HepG2 (cell line): ENCODE measurements at regions not wholly inside any gene's neighbourhood (a gene's known extent, or its start where the extent isn't known, plus 50 kb on each side); places are given as distances from the start of the nearest gene placed in this dataset.

Experiments used
- ATAC-seq: fragments of 200-7000 bp; cut with Tn5 transposase; 3 replicates; pipeline ENCODE4 v1.9.1; 2020; ENCODE audit warnings: mild to moderate bottlenecking, moderate library complexity
- BruUV-seq: library from RNA; stranded (reverse); fragments of 400-500 nt; replicated peaks from 2 replicates; lab custom pipeline; 2021; lab: Mats Ljungman, UMichigan
- CTCF ChIA-PET: fragments of 300-600 bp; formaldehyde crosslinking; extraction: SDS; loops from one replicate; lab custom pipeline; 2021; ENCODE audit warnings: low total read pairs, inconsistent platforms, low intra/inter-chr PET ratio; lab: Yijun Ruan, JAX
- POLR2A ChIA-PET: fragments of 350-600 bp; sonication (Branson Sonifier 250); formaldehyde crosslinking; loops from one replicate; lab custom pipeline; 2020; ENCODE audit warnings: antibody characterized with exemption, inconsistent platforms; lab: Yijun Ruan, JAX
- DNase-seq: peaks from one replicate; pipeline ENCODE4 v3.0.0-alpha.2; 2015; ENCODE audit warnings: low spot score
- FAIRE-seq: peaks from 3 replicates; lab custom pipeline; 2011; peaks lifted over from hg19 to GRCh38; lab: Jason Lieb, UNC
- H2AFZ ChIP-seq: one replicate; pipeline ENCODE4 v1.6.1; 2011; ENCODE audit warnings: low read length, inconsistent platforms
- H3K27ac ChIP-seq: fragments of 300-600 bp; 3 replicates; pipeline ENCODE4 v1.8.0; 2011; ENCODE audit warnings: mixed run types, mild to moderate bottlenecking, mixed read lengths, low read length, inconsistent platforms; ENCODE audit not compliant: insufficient read depth; ENCODE audit errors: extremely low read length
- H3K27me3 ChIP-seq, 2 experiments: fragments of 200-600 bp in 1 of 2; 2 replicates in 1 of 2; 3 replicates in 1 of 2; pipeline versions ENCODE4 v1.6.0 to v1.8.0; 2011; ENCODE audit warnings: low read length in 2 of 2, mild to moderate bottlenecking in 2 of 2, moderate library complexity in 2 of 2, inconsistent platforms in 1 of 2; ENCODE audit not compliant: insufficient read depth in 2 of 2, control insufficient read depth in 1 of 2
- H3K36me3 ChIP-seq, 2 experiments: fragments of 200-600 bp in 1 of 2; replicated peaks in 1 of 2; 2 replicates in 1 of 2; 3 replicates in 1 of 2; pipeline versions ENCODE4 v1.5.1 to v1.8.0; 2011; ENCODE audit warnings: low read length in 2 of 2, inconsistent platforms in 1 of 2; ENCODE audit not compliant: insufficient read depth in 2 of 2, control insufficient read depth in 1 of 2
- H3K4me1 ChIP-seq: 2 replicates; pipeline ENCODE4 v1.5.1; 2012; ENCODE audit warnings: low read length, inconsistent platforms; ENCODE audit not compliant: insufficient read depth
- H3K4me2 ChIP-seq: 2 replicates; pipeline ENCODE4 v1.6.0; 2011; ENCODE audit warnings: low read depth, low read length, inconsistent platforms
- H3K4me3 ChIP-seq, 3 experiments: fragments of 200-600 bp in 1 of 3; sonication (generic), shearing (Covaris generic) in 1 of 3; replicated peaks in 1 of 3; 2 replicates each; pipeline ENCODE4 v1.5.1; 2011 to 2016; ENCODE audit warnings: low read length in 3 of 3, inconsistent platforms in 2 of 3, low read depth in 2 of 3, mild to moderate bottlenecking in 2 of 3, control low read depth in 1 of 3, mixed read lengths in 1 of 3; ENCODE audit not compliant: insufficient read depth in 1 of 3
- H3K79me2 ChIP-seq: one replicate; pipeline ENCODE4 v1.6.1; 2011; ENCODE audit warnings: low read length, inconsistent platforms; ENCODE audit not compliant: insufficient read depth
- H3K9ac ChIP-seq: 2 replicates; pipeline ENCODE4 v1.6.0; 2011; ENCODE audit warnings: mild to moderate bottlenecking, low read depth, low read length, inconsistent platforms; ENCODE audit not compliant: insufficient read depth
- H3K9me3 ChIP-seq: 2 replicates; pipeline ENCODE4 v1.5.1; 2012; ENCODE audit warnings: mild to moderate bottlenecking, low read length
- H4K20me1 ChIP-seq: 2 replicates; pipeline ENCODE4 v1.6.0; 2011; ENCODE audit warnings: inconsistent platforms, mild to moderate bottlenecking, low read length, moderate library complexity; ENCODE audit not compliant: insufficient read depth
- MAFF ChIP-seq: IDR thresholded peaks from 2 replicates; pipeline ENCODE4 v1.6.1; 2011; ENCODE audit warnings: low read depth, low read length, improper control_type of control experiment
- MAFK ChIP-seq, 2 experiments: IDR thresholded peaks in 1 of 2; conservative IDR thresholded peaks in 1 of 2; 2 replicates each; pipeline ENCODE4 v1.6.1; 2011; ENCODE audit warnings: improper control_type of control experiment in 2 of 2, low read length in 2 of 2
- MNT ChIP-seq: fragments of 450-650 bp; IDR thresholded peaks from 2 replicates; pipeline ENCODE4 v1.6.1; 2016
- NFKB2 ChIP-seq: sonication (generic); formaldehyde crosslinking; IDR thresholded peaks from 2 replicates; pipeline ENCODE4 v1.4.0; 2020; ENCODE audit warnings: missing genetic modification reagents, borderline replicate concordance
- ZNF326 ChIP-seq: sonication (generic); formaldehyde crosslinking; IDR thresholded peaks from 2 replicates; pipeline ENCODE4 v1.4.0; 2020; ENCODE audit warnings: missing genetic modification reagents, borderline replicate concordance
- ZNF414 ChIP-seq: sonication (generic); formaldehyde crosslinking; IDR thresholded peaks from 2 replicates; pipeline ENCODE4 v1.5.0; 2020; ENCODE audit warnings: missing genetic modification reagents
- ZNF713 ChIP-seq: sonication (generic); formaldehyde crosslinking; IDR thresholded peaks from 2 replicates; pipeline ENCODE4 v1.4.0; 2020; ENCODE audit warnings: mild to moderate bottlenecking, missing genetic modification reagents
- WGBS: methylation state at CpG from one replicate; pipeline ENCODE4 v1.1.6; 2017; ENCODE audit warnings: low lambda C conversion rate; 5-methylcytosine and 5-hydroxymethylcytosine counted together
- in situ Hi-C: cut with HindIII; loops from 2 replicates; pipeline ENCODE4 v1.10.0; 2017; ENCODE audit warnings: low pct_unique_long_range_greater_than_20kb; ENCODE audit not compliant: extremely low pct_ligation_motif_present
- intact Hi-C: fragments of 100-400 bp; cut with micrococcal nuclease; formaldehyde crosslinking; loops from one replicate; pipeline ENCODE4 v1.10.0; 2022; ENCODE audit not compliant: unreplicated experiment
- TF ChIP-seq, protein P1 (sequence below): sonication (generic); formaldehyde crosslinking; IDR thresholded peaks from 2 replicates; pipeline ENCODE4 v1.4.0; 2020; ENCODE audit warnings: missing genetic modification reagents, borderline replicate concordance
- TF ChIP-seq, protein P2 (sequence below): sonication (generic); formaldehyde crosslinking; IDR thresholded peaks from 2 replicates; pipeline ENCODE4 v1.5.0; 2020; ENCODE audit warnings: mild to moderate bottlenecking, low read depth, missing genetic modification reagents, borderline replicate concordance

DNA sequence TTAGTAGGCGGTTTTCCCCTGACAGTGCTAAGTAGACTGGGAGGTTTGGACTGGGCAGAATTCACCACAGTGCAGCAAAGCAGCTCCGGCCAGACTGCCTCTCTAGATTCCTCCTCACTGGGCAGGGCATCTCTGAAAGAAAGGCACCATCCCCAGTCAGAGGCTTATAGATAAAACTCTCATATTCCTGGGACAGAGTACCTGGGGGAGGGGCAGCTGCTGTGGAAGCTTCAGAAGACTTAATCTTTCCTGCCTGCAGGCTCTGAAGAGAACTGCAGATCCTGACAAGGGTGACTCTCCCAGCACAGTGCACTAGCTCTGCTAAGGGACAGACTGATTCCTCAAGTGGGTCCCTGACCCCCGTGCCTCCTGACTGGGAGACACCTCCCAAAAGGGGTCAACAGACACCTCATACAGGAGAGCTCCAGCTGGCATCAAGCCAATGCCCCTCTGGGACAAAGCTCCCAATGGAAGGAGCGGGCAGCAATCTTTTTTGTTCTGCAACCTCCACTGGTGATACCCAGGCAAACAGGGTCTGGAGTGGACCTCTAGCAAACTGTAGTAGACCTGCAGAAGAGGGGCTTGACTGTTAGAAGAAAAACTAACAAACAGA lies 266.8 kb upstream of the CRIM1 start:
- Histone ChIP-seq H3K4me2 (no peak overlapping the region), H3K4me3 (no peak overlapping the region), H3K36me3 (no peaks in the 10 kb centered on the region), H2AFZ (no peak overlapping the region), H4K20me1 (no peaks in the 10 kb centered on the region), H3K9ac (no peak overlapping the region), H3K27ac (no peak overlapping the region), H3K79me2 (no peaks in the 10 kb centered on the region), H3K27me3 (no peaks in the 10 kb centered on the region), H3K4me1 (no peaks in the 10 kb centered on the region), H3K9me3 (no peaks in the 10 kb centered on the region)
- TF ChIP-seq ZNF713 (CRISPR knock-in tag) (no peak), NFKB2 (no peak)
- POLR2A ChIA-PET: no interaction called here
- BruUV-seq: no TSS peak
- DNase-seq: no peak
- intact Hi-C loops (no loop called here), in situ Hi-C loops (no loop called here)
- CTCF ChIA-PET: no interaction called here
- peak; percentile 42; the same call in 1 of the 3 replicates for ATAC-seq
- FAIRE-seq: no peak
- 2% methylated on average over 4 of the region's 4 CpGs for WGBS

- Histone ChIP-seq H3K4me2 (no peak overlapping the region), H3K27me3 (no peaks in the 10 kb centered on the region), H3K27ac (no peak overlapping the region), H3K4me1 (no peaks in the 10 kb centered on the region), H2AFZ (no peak overlapping the region), H4K20me1 (no peaks in the 10 kb centered on the region), H3K79me2 (no peaks in the 10 kb centered on the region), H3K9ac (no peak overlapping the region), H3K9me3 (no peaks in the 10 kb centered on the region), H3K36me3 (no peaks in the 10 kb centered on the region), H3K4me3 (no peak overlapping the region)
- WGBS: 1% methylated on average over 3 of the region's 3 CpGs
- no peak for ATAC-seq
- BruUV-seq: no TSS peak
- intact Hi-C loops (no loop called here), in situ Hi-C loops (no loop called here)
- DNase-seq: no peak
- ChIA-PET POLR2A (no interaction called here), CTCF (no interaction called here)
- FAIRE-seq: no peak
- peak; percentile 46; the same call in 1 of the 2 replicates for TF ChIP-seq MAFF
- no peak for TF ChIP-seq MNT
- TF ChIP-seq, protein P1, sequence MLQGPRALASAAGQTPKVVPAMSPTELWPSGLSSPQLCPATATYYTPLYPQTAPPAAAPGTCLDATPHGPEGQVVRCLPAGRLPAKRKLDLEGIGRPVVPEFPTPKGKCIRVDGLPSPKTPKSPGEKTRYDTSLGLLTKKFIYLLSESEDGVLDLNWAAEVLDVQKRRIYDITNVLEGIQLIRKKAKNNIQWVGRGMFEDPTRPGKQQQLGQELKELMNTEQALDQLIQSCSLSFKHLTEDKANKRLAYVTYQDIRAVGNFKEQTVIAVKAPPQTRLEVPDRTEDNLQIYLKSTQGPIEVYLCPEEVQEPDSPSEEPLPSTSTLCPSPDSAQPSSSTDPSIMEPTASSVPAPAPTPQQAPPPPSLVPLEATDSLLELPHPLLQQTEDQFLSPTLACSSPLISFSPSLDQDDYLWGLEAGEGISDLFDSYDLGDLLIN (CRISPR knock-in tag): no peak
- TF ChIP-seq, protein P2, sequence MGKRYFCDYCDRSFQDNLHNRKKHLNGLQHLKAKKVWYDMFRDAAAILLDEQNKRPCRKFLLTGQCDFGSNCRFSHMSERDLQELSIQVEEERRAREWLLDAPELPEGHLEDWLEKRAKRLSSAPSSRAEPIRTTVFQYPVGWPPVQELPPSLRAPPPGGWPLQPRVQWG (CRISPR knock-in tag): no peak
- no peak for TF ChIP-seq ZNF326 (CRISPR knock-in tag)
- TF ChIP-seq ZNF414 (CRISPR knock-in tag): no peak
- peak; percentile 64 to 73 for TF ChIP-seq MAFK (conservative IDR thresholded peaks at IDR 0.05 in 1 of 2, IDR thresholded peaks at IDR 0.05 in 1 of 2; ENCODE audit: low read length in 2 of 2)
These were observed 268.2 kb upstream of the CRIM1 start for GRCh38 chr2:36087344-36087743.
